ENCODE measurements at regions not wholly inside any gene's neighbourhood (a gene's known extent, or its start where the extent isn't known, plus 50 kb on each side); places are given as distances from the start of the nearest gene placed in this dataset.

- no peak for DNase-seq
These were observed 136.6 kb upstream of the ALKAL2 start for GRCh38 chr2:424306-425171.

DNA sequence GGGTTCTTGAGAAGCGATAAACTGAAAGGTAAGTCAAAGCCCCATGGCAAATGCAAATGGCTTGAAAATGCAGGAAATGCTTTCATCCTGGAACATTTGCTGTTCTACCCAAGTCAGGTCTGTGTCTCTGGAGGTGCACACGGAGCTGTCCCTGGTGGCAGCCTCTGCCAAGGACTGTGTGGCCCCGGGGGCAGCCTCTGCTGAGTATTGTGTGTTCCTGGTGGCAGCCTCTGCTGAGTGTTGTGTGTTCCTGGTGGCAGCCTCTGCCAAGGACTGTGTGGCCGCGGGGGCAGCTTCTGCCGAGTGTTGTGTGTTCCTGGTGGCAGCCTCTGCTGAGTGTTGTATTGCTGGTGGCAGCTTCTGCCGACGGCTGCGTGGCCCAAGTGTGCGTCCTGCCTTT, 135.6 kb upstream of the ALKAL2 start:
- DNase-seq = no peak

DNA sequence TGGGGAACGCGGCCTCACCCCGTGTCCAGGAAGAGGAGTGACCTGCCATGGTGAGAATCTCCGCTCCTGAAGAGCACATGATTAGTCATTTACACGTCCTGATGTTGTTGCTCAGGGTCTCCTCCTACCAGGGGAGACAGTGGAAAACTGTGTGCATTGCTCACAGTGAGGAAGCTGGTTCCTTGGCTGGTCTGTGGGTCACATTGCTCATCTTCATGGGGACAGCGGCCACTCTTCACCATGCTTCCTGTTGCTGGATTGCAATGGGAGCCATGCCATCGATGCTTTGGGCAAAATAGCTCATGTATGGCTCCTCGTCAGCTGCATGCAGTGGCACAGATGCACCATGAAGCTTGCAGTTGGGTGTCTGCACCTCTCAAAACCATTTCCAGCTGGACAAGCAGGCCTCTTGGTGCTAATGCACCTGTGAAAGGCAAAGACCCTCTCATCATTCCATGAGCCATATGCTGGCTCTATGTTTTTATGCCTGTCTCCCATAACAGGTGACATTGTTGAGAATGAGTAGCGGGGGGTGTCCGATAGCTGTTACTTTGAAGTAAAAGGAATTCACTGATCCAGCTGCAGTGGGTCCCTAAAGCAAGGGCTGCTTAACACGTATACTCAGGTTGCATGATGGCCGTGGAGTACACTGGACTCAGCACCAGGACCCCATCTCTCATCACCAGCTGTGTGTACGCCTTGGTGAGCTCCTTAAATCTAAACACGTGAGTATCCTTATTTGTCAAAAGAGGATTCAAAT, 135.0 kb upstream of the ALKAL2 start:
- DNase-seq = no peak

DNA sequence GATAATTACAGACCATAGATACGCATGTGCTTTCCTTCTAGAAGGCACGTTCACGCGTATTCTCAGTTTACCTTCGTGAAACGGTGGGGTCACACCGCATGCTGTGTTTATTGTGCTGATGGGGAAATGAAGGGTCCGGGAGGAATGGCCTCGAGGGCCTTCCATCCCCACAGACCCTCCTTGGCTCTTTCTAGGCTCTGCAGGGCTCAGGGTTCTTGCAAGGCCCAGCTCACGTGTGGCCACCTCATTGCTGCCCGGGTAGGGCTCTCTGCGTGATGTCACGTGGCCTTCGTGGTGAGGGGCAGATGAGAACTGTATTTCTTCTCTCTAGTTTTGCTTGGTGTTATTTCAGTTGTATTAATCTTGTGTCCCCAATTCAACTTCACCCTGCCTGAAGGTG, 133.5 kb upstream of the ALKAL2 start:
- DNase-seq = no peak

GRCh38 chr2:419687-420317, 131.9 kb upstream of the ALKAL2 start:
- no peak for DNase-seq

GRCh38 chr2:417662-418061, 129.8 kb upstream of the ALKAL2 start:
- DNase-seq = no peak

GRCh38 chr2:417006-417405, 129.1 kb upstream of the ALKAL2 start:
- DNase-seq = no peak

DNA sequence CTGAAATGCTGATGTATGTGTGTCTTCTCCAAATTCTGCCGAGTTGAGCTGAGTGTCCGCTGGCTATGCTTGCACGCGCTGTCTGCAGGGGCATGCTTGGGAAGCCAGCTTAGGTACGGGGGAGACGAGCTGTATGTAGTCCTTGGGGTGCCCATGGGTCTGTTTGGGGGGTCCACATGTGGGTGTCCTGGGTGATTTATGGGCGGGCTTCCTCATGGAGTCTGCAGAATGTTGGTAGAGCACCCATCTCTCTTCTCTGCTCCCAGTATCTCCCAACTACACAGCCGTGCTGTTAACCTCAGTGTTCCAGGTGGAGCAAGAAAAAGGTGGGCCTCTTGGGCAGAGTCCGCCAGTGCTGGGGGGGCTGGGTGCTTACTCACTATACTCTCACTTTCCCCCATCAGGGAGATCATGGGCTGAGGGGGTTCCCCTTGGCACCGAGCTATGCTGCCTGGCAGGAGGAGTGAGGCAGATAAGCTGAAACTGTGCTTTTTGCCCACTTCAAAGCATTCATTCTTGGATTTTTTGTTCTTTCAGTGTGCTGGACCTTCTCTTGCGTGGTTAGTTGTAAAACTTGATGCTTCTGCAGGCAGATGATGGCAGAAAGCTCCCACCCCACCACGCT, 128.2 kb upstream of the ALKAL2 start:
- no peak for DNase-seq

- DNase-seq = no peak
These were observed 121.6 kb upstream of the ALKAL2 start for GRCh38 chr2:409523-409922.

DNA sequence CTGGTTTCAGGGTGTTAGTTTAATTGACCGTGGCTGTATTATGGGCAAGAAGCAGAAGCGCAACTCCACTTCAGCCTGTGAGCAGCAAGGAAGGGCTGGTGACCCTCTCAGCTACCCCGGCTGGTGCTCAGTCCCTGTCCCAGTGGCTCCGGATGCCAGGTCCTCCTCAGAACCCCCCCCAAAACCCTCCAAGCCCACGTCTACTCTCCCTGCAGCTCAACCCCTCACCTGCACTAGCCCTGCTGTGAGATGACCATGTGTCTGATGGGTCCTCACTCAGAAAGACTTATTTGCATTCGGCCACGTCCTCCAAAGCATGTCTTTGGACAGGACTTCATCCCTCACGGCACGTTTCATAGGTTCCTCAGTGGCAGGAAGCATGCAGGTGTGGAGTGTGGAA, 119.7 kb upstream of the ALKAL2 start:
- DNase-seq = no peak

DNA sequence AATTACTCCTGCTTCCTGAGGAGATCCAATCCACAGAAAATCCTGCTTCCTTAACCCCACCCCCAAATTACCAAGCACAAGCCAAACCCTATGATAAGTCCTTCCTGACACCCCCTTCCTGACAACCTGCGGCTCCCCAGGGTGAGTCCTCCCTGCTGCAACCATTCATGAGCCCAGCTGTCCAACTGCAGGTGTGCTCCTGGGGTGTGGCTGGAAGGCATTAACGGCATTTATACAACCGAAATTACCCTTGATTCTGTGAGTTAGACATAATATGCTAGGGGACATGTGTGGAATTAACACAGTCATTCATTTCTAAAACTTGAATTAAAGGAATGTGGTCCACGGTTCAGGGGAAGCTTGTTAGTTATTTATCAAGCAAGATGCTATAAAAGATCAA, 119.0 kb upstream of the ALKAL2 start:
- no peak for DNase-seq

- no peak for DNase-seq
These were observed 118.3 kb upstream of the ALKAL2 start for GRCh38 chr2:406231-406630.

- no peak for DNase-seq
These were observed 116.7 kb upstream of the ALKAL2 start for GRCh38 chr2:404581-404980.

DNA sequence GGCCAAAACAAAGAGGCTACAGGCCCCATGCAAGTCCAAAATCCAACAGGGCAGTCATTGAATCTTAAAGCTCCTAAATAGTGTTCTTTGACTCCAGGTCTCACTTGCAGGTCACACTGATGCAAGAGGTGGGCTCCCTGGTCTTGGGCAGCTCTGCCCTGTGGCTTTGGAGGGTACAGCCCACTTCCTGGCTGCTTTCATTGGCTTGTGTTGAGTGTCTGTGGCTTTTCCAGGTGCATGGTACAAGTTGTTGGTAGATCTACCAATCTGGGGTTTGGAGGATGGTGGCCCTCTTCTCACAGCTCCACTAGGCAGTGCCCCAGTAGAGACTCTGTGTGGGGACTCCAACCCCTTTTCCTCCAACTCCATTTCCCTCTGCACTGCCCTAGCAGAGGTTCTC, 115.8 kb upstream of the ALKAL2 start:
- DNase-seq = no peak

DNA sequence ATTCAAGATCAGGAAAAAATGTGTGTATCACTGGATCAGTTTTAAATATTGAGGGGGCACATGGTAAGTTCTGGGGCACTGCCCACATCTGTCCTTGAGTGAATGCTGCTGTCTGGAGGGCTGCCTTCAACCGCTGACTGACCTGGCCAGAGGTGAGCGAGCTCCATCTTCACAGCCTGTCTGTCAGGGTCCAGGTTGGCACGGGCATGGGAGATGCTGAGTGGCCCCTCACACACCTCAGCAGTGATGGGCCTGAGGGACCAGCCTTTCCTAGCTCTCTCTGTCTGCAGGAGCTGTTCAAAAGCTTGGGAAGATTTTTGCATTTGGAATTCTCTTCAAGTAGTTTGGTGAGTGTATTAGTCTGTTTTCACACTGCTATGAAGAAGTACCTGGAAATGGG, 114.8 kb upstream of the ALKAL2 start:
- no peak for DNase-seq

- DNase-seq = no peak
These were observed 114.3 kb upstream of the ALKAL2 start for GRCh38 chr2:402206-402605.

- no peak for DNase-seq
These were observed 113.3 kb upstream of the ALKAL2 start for GRCh38 chr2:401019-401679.

- no peak for DNase-seq
These were observed 110.0 kb upstream of the ALKAL2 start for GRCh38 chr2:397926-398325.

DNA sequence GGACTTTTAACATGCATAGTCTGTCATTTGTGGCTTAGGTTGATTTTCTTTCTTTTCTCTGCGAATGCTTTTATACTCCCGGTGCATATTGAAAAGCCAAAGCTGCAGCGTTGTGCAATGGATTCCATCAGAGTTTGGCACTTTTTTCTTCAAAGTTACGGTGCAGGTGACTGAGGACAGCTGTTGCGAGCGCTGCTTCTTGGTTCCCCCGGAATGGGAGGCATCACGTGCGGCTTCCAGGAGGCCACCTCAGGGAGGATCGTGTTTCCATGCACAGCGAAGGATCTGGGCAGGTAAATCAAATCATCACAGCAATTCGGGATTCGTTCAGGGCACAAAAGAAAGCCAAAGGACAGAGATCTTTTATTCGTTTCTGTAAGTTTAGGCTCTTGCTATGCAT, 109.6 kb upstream of the ALKAL2 start:
- DNase-seq = no peak

DNA sequence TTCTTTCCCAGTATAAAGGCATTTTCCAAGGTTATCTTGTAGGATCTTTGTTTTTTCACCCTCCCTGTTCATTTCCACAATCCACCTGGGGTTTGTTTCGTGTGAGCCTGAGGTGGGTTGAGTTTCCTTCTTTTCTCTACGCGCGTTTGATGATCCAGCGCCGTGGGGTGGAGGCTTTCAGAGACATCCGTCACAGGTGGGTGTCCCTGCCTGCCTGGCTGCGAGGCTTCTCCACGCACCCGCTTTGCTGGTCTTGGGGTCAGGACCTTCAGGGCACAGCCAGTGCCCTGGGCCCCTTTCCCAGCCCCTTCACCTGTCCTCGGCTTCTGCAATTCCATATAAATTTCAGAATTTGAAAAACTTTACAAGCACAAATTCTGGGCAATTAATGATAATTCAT, 109.0 kb upstream of the ALKAL2 start:
- no peak for DNase-seq

GRCh38 chr2:395886-396285, 108.0 kb upstream of the ALKAL2 start:
- no peak for DNase-seq

DNA sequence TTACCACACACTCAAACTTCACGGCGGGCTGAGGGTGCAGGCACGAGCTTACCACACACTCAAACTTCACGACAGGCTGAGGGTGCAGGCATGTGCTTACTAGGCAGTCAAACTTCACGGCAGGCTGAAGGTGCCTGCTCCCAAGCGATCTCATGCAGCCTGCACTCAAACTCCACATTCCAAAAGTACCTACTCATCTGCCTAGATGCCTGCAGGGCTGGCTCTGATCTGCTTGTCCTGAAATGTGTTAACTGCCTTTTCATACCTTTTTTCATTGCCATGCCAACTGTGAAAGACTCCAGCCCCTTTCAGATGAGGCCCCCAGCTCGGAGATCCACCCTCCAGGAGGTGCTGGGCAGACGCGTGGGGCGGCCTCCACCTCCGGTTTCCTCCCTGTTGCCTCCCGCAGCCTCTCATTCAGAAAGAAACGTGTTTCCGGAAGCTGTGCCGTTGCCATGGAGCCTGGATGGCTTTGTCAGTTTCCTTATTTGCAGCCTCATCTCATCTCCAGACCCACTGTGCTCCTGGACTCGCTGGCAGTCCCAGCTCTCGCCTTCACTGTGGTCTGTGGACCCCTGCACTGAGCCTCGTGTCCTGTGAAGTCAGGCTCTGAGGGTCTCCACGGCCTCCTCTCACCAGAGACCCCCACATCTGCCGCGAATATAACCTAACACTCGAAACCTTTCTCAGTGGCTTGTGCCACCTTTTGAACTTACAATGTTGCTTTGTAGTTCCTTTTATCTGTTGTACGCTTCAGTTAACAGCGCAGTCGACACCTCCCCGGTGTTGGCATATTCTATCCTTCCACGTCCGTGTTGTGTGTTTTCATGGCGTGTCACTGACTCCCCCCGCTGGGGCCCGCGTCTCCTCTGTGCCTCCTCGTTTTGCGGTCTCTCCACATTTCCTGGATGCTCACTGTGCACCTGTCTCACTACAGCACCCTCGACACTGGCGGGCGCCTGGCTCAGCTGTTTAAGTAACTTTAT, 106.1 kb upstream of the ALKAL2 start:
- DNase-seq = peak; percentile 56 to 67
